Parathyroid adenoma (tissue), 2 donors: ENCODE measurements at regions not wholly inside any gene's neighbourhood (a gene's known extent, or its start where the extent isn't known, plus 50 kb on each side); places are given as distances from the start of the nearest gene placed in this dataset.

Experiments
- H2AFZ ChIP-seq: fragments of 300-600 bp; sonication (generic); one replicate; pipeline ENCODE4 v1.7.0; 2017; ENCODE audit warnings: antibody characterized with exemption, mild to moderate bottlenecking
- H3K27ac ChIP-seq: fragments of 300-600 bp; sonication (generic); one replicate; pipeline ENCODE4 v1.7.0; 2017
- H3K27me3 ChIP-seq: fragments of 300-600 bp; sonication (generic); one replicate; pipeline ENCODE4 v1.7.0; 2017; ENCODE audit warnings: low read length; ENCODE audit not compliant: control insufficient read depth, insufficient read depth
- H3K36me3 ChIP-seq: fragments of 300-600 bp; sonication (generic); one replicate; pipeline ENCODE4 v1.7.0; 2017; ENCODE audit warnings: low read length; ENCODE audit not compliant: control insufficient read depth, insufficient read depth
- H3K4me1 ChIP-seq: fragments of 300-600 bp; sonication (generic); one replicate; pipeline ENCODE4 v1.7.0; 2017; ENCODE audit warnings: control low read depth
- H3K4me2 ChIP-seq: fragments of 300-600 bp; sonication (generic); one replicate; pipeline ENCODE4 v1.7.0; 2017; ENCODE audit warnings: low read length
- H3K4me3 ChIP-seq: fragments of 300-600 bp; sonication (generic); one replicate; pipeline ENCODE4 v1.7.0; 2017; ENCODE audit warnings: low read depth, low read length
- H3K79me2 ChIP-seq: fragments of 300-600 bp; sonication (generic); one replicate; pipeline ENCODE4 v1.7.0; 2017; ENCODE audit warnings: control low read depth
- H3K9ac ChIP-seq: fragments of 300-600 bp; sonication (generic); one replicate; pipeline ENCODE4 v1.7.0; 2017; ENCODE audit warnings: mild to moderate bottlenecking
- H3K9me3 ChIP-seq: fragments of 300-600 bp; sonication (generic); one replicate; pipeline ENCODE4 v1.7.0; 2017; ENCODE audit warnings: low read length; ENCODE audit not compliant: control insufficient read depth
- TF ChIP-seq, protein P1 (sequence below): fragments of 300-600 bp; sonication (generic); IDR thresholded peaks from one replicate; pipeline ENCODE4 v1.7.0; 2017; ENCODE audit warnings: antibody characterized with exemption, mild to moderate bottlenecking
- donor health status: primary hyperparathyroidism.

DNA sequence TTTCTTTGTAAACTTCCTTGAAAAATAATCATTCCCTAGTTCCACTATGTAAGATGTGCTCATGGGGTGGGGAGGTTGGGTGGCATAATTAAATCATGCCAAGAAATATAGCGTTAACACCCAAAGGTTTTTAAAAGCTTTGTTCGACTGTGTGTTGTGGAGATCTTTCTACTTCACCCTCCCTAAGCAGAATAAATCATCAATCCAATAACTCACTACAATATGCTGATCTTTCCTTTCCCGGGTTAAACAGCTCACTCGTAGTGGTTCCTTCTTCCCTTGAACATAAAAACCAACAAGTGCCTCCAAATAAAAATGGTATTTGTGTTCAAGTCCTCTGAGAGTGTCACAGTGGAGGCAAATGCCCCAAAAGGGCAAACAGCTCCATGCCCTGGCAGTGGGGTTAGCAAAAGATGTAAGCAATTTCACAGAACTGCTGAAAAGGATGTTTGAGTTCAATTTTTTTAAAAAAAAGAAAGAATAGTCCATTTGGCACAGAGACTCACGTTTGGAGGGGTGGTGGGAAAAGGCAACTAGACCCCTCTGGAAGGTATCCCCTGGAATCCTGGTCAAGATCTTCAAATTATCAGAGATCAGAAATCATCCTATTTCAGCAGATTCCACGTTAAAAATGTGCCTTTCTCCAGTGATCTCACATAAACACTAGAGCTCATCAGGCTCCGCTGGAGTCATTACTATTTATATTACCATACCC lies 99.1 kb downstream of the TFAP2A start:
- Histone ChIP-seq H2AFZ (peak overlapping the region; percentile 78), H3K36me3 (no peaks in the 10 kb centered on the region), H3K27ac (peak overlapping the region; percentile 92), H3K27me3 (no peaks in the 10 kb centered on the region), H3K9ac (no peak overlapping the region), H3K4me1 (peaks cover 31% of the 10 kb centered on the region), H3K4me3 (peak overlapping the region; percentile 1), H3K9me3 (no peaks in the 10 kb centered on the region), H3K79me2 (no peaks in the 10 kb centered on the region), H3K4me2 (peak overlapping the region; percentile 28)
- TF ChIP-seq, protein P1, sequence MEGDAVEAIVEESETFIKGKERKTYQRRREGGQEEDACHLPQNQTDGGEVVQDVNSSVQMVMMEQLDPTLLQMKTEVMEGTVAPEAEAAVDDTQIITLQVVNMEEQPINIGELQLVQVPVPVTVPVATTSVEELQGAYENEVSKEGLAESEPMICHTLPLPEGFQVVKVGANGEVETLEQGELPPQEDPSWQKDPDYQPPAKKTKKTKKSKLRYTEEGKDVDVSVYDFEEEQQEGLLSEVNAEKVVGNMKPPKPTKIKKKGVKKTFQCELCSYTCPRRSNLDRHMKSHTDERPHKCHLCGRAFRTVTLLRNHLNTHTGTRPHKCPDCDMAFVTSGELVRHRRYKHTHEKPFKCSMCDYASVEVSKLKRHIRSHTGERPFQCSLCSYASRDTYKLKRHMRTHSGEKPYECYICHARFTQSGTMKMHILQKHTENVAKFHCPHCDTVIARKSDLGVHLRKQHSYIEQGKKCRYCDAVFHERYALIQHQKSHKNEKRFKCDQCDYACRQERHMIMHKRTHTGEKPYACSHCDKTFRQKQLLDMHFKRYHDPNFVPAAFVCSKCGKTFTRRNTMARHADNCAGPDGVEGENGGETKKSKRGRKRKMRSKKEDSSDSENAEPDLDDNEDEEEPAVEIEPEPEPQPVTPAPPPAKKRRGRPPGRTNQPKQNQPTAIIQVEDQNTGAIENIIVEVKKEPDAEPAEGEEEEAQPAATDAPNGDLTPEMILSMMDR = peak; percentile 7

- Histone ChIP-seq H3K4me3 (no peak overlapping the region), H3K4me1 (peaks cover 31% of the 10 kb centered on the region), H3K9me3 (no peaks in the 10 kb centered on the region), H3K9ac (no peak overlapping the region), H2AFZ (peak overlapping the region; percentile 78), H3K27me3 (no peaks in the 10 kb centered on the region), H3K36me3 (no peaks in the 10 kb centered on the region), H3K27ac (peak overlapping the region; percentile 92), H3K79me2 (no peaks in the 10 kb centered on the region), H3K4me2 (no peak overlapping the region)
- TF ChIP-seq, protein P1 = no peak
Measured at GRCh38 chr6:10315034-10315433, 99.8 kb downstream of the TFAP2A start.

DNA sequence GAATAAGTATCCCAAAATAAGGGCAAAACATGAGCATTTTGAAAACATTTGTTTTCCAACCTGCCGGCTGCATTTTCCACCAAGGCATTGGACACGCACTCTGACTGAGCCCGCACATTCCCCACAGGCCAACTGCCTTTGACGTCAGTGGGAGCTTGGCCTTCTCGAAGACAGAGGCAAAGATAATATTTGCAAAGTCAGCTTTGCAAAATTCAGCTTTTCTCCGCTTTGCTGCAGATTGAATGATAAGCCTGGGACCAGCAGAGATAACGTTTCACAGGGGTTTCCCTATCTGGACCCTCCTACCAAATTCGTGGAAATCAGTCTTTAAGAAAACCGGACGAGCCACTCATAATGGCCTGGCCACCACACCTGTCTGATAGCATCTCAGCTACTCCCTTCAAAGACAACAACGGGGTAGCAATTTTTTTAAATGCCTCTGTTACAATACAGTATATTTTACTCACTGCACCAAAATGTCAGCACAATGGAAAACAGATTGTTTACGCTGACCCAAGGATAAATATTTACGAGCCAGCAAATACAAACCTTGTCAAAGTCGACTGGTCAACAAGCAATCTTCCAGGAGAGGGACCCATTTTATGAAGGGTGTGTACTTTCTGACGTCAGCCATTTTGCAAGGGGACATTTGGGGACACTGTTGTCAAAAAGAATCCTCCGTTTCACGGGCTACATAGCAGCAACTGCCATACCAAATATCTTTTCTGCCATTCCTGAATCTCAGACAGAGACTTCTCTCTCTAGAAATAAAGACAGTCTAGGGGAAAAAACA lies 100.5 kb downstream of the TFAP2A start:
- Histone ChIP-seq H3K4me2 (peak overlapping the region; percentile 7), H3K4me3 (peak overlapping the region; percentile 8), H3K27me3 (no peaks in the 10 kb centered on the region), H3K9ac (no peak overlapping the region), H3K79me2 (no peaks in the 10 kb centered on the region), H2AFZ (peak overlapping the region; percentile 78), H3K4me1 (peaks cover 31% of the 10 kb centered on the region), H3K36me3 (no peaks in the 10 kb centered on the region), H3K9me3 (no peaks in the 10 kb centered on the region), H3K27ac (peak overlapping the region; percentile 92)
- TF ChIP-seq, protein P1 = no peak

GRCh38 chr6:10313799-10314162 lies 101.1 kb downstream of the TFAP2A start:
- no peaks in the 10 kb centered on the region for H3K27me3 ChIP-seq
- H3K9me3 ChIP-seq = no peaks in the 10 kb centered on the region
- TF ChIP-seq, protein P1 = no peak
- H3K4me1 ChIP-seq = peaks cover 31% of the 10 kb centered on the region
- peak overlapping the region; percentile 92 for H3K27ac ChIP-seq
- no peaks in the 10 kb centered on the region for H3K79me2 ChIP-seq
- peak overlapping the region; percentile 7 for H3K4me2 ChIP-seq
- H2AFZ ChIP-seq = peak overlapping the region; percentile 78
- H3K4me3 ChIP-seq = peak overlapping the region; percentile 8
- no peaks in the 10 kb centered on the region for H3K36me3 ChIP-seq
- no peak overlapping the region for H3K9ac ChIP-seq
